ENCODE measurements at regions not wholly inside any gene's neighbourhood (a gene's known extent, or its start where the extent isn't known, plus 50 kb on each side); places are given as distances from the start of the nearest gene placed in this dataset.

- TF ChIP-seq TAF1 (IDR thresholded peaks at IDR 0.05; ENCODE audit: borderline replicate concordance, insufficient read depth, low read length) (no peak), POLR2AphosphoS5 (IDR thresholded peaks at IDR 0.05; ENCODE audit: low read depth, low read length) (no peak), SIN3A (IDR thresholded peaks at IDR 0.05; ENCODE audit: borderline replicate concordance, insufficient read depth, low read length) (no peak), REST (IDR thresholded peaks at IDR 0.05; ENCODE audit: insufficient read depth in 1 of 2, low read depth in 2 of 2, low read length in 2 of 2) (no peak), FOXP2 (optimal IDR thresholded peaks at IDR 0.05; ENCODE audit: borderline replicate concordance, extremely low read depth, extremely low read length, insufficient read depth) (no peak)
These were observed 148.3 kb downstream of the PHLDA1 start for GRCh38 chr12:75883241-75883640.

All from PFSK-1 (cell line).